ENCODE measurements at regions not wholly inside any gene's neighbourhood (a gene's known extent, or its start where the extent isn't known, plus 50 kb on each side); places are given as distances from the start of the nearest gene placed in this dataset.

DNA sequence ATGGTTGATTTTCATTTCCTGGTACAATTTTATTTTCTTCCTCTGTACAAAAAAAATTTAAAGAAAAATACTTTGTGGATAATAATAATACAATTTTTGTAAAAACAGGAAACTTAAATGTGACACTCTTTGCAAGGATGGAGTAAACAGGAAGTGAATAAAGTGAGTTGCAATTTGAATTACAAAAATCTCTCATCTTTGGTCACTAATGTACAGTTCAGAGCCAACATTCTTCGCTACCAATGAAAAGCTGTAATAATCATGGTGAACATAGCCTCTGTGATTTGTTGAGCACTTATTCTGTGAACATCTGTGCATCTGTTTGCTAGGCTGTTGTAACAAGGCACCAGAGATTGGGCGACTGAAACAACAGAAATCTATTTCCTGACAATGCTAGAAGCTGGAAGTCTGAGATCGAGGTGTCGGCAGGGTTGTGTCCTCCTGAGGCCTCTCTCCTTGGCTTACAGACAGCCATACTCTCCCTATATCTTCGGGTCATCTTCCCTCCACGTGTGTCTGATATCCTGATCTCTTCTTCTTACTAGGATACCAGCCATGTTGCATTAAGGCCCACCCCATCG, 295.3 kb upstream of the KLF6 start:
- TF ChIP-seq, protein P1, sequence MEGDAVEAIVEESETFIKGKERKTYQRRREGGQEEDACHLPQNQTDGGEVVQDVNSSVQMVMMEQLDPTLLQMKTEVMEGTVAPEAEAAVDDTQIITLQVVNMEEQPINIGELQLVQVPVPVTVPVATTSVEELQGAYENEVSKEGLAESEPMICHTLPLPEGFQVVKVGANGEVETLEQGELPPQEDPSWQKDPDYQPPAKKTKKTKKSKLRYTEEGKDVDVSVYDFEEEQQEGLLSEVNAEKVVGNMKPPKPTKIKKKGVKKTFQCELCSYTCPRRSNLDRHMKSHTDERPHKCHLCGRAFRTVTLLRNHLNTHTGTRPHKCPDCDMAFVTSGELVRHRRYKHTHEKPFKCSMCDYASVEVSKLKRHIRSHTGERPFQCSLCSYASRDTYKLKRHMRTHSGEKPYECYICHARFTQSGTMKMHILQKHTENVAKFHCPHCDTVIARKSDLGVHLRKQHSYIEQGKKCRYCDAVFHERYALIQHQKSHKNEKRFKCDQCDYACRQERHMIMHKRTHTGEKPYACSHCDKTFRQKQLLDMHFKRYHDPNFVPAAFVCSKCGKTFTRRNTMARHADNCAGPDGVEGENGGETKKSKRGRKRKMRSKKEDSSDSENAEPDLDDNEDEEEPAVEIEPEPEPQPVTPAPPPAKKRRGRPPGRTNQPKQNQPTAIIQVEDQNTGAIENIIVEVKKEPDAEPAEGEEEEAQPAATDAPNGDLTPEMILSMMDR (IDR thresholded peaks at IDR 0.05) = no peak
- TF ChIP-seq POLR2A (IDR thresholded peaks at IDR 0.05) = no peak

Measured in thyroid gland (tissue), 4 donors.